AG09309 (cell line): ENCODE measurements at regions not wholly inside any gene's neighbourhood (a gene's known extent, or its start where the extent isn't known, plus 50 kb on each side); places are given as distances from the start of the nearest gene placed in this dataset.

Experiments
- DNase-seq: peaks from one replicate; pipeline ENCODE4 v3.0.0-alpha.2; 2010; ENCODE audit warnings: low read depth
- H3K4me3 ChIP-seq: 2 replicates; pipeline ENCODE4 v1.5.1; 2011; ENCODE audit warnings: mild to moderate bottlenecking, low read depth, low read length, moderate library complexity; ENCODE audit not compliant: control insufficient read depth
- TF ChIP-seq, protein P1 (sequence below): IDR thresholded peaks from 2 replicates; pipeline ENCODE4 v1.5.1; 2011; ENCODE audit warnings: mild to moderate bottlenecking, low read depth, low read length, inconsistent platforms; ENCODE audit not compliant: insufficient read depth, control insufficient read depth; ENCODE audit errors: missing control alignments

DNA sequence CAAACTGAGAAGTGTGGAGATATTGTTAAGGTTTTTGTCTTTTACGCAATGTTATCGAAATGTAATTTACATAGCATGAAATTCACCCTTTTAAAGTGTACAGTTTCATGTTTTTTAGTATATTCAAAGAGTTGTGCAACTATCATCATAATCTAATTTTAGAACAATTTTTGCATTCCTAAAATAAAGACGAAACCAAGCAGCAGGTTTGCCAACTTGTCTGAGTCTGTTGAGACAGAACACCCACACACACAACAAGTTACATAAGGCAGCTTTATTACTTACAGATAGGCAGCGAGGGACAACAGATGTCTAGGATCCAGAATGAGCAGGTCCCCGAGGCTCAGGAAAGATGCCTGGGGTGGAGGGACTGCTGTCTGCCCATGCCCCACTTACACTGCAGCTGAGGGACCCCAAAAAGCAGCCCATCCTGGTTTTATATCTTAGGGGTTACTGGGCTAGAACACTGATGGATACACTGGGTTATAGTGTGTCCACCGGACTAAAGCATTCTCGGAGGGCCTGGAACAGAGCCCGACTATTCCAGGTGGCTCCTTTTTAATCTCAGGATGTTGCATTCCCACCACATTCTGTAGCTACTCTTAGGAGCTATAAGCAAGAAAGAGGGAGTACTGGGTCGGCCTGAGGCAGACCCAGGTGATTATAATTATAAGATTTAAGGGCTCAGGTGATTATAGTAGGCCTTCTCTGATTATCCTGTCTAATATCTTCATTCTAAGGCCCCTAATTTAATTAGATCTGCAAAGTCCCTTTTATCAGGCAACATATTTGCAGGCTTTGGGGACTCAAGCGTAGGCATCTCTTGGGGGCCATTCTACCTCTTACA lies 150.2 kb upstream of the DOK6 start:
- DNase-seq: peak; percentile 70
- no peak overlapping the region; the same call in 1 of the 2 replicates for H3K4me3 ChIP-seq
- TF ChIP-seq, protein P1, sequence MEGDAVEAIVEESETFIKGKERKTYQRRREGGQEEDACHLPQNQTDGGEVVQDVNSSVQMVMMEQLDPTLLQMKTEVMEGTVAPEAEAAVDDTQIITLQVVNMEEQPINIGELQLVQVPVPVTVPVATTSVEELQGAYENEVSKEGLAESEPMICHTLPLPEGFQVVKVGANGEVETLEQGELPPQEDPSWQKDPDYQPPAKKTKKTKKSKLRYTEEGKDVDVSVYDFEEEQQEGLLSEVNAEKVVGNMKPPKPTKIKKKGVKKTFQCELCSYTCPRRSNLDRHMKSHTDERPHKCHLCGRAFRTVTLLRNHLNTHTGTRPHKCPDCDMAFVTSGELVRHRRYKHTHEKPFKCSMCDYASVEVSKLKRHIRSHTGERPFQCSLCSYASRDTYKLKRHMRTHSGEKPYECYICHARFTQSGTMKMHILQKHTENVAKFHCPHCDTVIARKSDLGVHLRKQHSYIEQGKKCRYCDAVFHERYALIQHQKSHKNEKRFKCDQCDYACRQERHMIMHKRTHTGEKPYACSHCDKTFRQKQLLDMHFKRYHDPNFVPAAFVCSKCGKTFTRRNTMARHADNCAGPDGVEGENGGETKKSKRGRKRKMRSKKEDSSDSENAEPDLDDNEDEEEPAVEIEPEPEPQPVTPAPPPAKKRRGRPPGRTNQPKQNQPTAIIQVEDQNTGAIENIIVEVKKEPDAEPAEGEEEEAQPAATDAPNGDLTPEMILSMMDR: no peak

DNA sequence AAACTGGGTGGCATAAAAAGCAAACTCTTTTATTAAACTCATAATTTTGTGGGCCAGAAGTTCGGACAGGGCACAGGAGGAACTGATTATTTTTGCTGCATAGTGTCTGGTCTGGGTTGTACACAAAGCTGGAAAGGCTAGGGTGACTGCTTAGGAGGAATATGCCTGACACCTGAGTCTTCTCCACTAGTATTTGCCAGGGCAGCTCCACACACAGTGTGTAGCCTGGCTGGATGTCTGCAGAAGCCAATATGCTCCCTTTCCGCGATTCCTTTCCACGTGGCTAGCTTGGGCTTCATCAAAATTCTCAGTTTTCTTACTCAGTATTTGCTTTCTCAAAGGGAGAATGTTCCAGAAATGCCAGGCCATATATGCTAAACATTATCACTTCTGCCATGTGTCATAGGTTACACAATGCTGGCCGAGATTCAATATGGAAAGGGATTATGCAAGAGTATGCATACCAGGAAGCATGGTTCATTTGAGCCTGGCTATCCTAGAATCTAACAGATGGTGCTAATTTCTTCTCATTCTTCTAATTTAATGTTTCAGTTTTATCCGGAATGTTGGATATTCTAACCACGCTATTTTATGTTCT lies 142.7 kb upstream of the DOK6 start:
- no peak overlapping the region for H3K4me3 ChIP-seq
- TF ChIP-seq, protein P1: no peak
- DNase-seq: peak; percentile 81

DNA sequence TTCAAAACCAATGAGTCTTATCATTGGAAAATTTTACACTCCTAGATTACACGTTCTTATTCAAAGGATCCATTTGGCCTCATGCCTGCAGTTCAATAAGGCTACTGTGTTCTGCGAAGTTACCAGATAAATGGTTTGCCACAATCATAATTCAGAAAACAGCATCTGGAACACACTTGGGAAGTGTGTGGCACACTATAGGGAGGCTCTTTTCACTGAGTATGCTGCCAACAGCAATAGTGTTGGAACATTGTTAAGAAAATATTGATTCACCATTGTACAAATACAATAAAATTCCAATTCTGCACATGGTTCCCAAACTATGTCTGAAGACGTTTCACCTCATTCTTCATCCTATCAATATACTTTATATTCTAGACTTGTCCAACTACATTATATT lies 141.4 kb upstream of the DOK6 start:
- no peak for DNase-seq
- TF ChIP-seq, protein P1: no peak
- H3K4me3 ChIP-seq: no peak overlapping the region

DNA sequence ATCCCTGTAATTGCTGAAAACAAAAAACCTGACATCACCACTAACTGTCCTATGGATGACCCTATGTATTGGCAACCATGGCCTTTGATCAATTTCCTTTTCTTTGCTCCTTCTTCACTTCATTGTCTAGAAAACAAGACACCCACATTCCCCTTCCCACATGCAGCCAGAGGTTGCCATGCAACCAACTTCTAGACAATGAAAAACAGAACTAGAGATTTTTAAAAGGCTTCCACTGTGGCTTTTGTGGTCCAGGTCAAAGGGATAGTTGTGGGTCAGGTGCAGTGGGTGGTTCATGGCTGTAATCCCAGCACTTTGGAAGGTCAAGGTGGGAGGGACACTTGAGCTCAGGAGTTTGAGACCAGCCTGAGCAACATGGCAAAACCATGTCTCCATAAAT lies 139.3 kb upstream of the DOK6 start:
- no peak for DNase-seq
- TF ChIP-seq, protein P1: no peak
- H3K4me3 ChIP-seq: no peak overlapping the region

DNA sequence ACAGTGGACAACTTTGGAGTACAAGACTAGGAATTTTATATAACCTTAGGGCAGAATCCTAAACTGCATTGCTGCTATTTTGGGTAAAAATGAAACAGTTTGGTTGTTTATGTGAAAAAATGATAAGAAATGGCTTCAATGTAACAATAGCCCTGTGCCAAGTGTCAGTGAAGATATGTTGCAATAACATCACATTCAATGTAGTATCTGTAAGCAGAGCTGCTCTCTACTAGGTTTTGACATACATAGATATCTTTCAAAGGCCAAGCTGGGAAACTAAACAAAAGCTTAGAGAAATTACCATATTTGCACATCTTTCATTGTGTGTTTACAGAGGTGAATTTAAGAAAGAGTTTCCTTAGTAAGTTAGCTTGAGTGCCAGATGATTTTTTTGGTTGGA lies 135.0 kb upstream of the DOK6 start:
- DNase-seq: no peak
- no peak overlapping the region for H3K4me3 ChIP-seq
- TF ChIP-seq, protein P1: no peak

- DNase-seq: no peak
- TF ChIP-seq, protein P1: no peak
- H3K4me3 ChIP-seq: no peak overlapping the region
Observed at GRCh38 chr18:69267895-69268294, 132.8 kb upstream of the DOK6 start.
